ENCODE measurements at regions not wholly inside any gene's neighbourhood (a gene's known extent, or its start where the extent isn't known, plus 50 kb on each side); places are given as distances from the start of the nearest gene placed in this dataset.

DNA sequence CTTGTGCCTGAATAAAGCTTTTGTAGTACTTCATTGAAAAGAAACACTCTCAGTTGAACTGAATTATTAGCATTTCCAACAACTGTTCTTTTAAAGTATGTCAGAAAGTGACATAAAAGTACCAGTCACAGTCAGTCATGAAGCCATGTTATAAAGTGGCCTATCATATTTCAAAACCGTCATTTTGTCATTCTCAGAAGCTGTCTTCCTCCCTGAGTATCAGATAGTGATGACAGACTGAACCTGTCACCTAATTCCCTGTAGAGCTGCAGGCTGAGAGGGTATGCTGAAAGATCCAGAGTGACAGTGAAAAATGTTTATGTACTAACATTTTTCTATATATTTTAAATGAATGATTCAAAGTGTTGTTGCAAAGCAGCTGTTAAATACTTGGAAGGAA, 1121.7 kb upstream of the PRMT6 start:
- H3K4me3 ChIP-seq (ENCODE audit: low read length) = no peak overlapping the region
- TF ChIP-seq, protein P1, sequence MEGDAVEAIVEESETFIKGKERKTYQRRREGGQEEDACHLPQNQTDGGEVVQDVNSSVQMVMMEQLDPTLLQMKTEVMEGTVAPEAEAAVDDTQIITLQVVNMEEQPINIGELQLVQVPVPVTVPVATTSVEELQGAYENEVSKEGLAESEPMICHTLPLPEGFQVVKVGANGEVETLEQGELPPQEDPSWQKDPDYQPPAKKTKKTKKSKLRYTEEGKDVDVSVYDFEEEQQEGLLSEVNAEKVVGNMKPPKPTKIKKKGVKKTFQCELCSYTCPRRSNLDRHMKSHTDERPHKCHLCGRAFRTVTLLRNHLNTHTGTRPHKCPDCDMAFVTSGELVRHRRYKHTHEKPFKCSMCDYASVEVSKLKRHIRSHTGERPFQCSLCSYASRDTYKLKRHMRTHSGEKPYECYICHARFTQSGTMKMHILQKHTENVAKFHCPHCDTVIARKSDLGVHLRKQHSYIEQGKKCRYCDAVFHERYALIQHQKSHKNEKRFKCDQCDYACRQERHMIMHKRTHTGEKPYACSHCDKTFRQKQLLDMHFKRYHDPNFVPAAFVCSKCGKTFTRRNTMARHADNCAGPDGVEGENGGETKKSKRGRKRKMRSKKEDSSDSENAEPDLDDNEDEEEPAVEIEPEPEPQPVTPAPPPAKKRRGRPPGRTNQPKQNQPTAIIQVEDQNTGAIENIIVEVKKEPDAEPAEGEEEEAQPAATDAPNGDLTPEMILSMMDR (conservative IDR thresholded peaks at IDR 0.05; ENCODE audit: low read length) = no peak
- DNase-seq (ENCODE audit: low read depth) = no peak

DNA sequence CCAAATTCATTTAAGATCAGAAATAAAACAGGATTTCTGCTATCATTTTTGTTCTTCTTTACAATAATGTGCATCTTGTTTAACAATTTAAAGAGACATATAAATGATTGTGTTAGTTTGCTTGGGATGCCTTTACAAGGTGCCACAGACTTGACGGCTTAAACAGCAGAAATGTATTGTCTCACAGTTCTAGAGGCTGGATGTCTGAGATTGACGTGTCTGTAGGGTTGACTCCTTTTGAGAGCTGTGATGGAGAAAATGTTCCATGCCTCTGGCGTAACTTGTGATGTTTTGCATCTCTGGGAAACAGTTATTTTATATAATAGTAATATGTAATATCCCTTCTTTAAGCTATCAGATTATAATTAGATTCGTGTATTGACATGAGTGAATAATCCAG, 1091.6 kb upstream of the PRMT6 start:
- TF ChIP-seq, protein P1 (conservative IDR thresholded peaks at IDR 0.05; ENCODE audit: low read length) = no peak
- DNase-seq (ENCODE audit: low read depth) = no peak
- H3K4me3 ChIP-seq (ENCODE audit: low read length) = no peak overlapping the region

DNA sequence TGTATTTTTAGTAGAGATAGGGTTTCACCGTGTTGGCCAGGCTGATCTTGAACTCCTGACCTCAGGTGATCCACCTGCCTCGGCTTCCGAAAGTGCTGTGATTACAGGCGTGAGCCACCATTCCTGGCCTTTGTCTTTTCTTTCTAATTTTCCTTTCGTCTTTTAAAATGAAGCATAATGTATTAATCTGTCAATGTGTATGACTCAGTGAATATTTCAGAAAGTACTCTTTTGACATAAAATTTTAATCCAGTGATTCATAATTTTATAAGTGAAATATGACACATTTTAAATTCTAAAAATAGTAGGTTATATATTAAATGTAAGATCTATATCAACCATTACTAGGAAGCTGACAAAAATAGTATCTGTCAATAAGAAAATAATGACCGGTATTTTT, 1059.0 kb upstream of the PRMT6 start:
- no peak for DNase-seq (ENCODE audit: low read depth)
- no peak overlapping the region for H3K4me3 ChIP-seq (ENCODE audit: low read length)
- TF ChIP-seq, protein P1 (conservative IDR thresholded peaks at IDR 0.05; ENCODE audit: low read length) = no peak

DNA sequence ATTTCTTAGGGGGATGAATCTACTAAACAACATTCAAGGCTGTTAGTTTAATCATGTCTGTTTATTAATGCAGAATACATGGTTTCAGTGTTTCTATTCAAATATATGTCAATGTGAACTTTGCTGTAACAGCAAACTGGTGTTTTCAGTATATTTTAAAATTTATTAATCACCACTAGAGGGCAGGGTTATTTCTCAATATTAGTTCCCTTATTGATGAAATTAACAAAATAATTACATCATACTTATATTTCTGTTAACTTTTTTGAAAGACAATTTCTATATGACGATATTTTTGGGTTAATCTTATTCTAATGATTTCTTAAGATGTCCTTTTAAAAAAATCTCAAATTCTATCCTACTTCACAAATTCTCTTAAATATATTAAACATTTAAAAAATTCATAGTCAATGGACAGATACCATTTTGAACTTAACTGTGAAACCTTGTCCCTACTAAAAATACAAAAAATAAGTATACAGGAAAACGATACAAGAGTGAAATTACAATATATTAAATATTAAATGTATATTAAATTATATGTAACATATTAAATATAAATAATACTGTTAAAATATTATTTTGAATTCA, 1034.1 kb upstream of the PRMT6 start:
- peak; percentile 0 for DNase-seq (ENCODE audit: low read depth)
- TF ChIP-seq, protein P1 (conservative IDR thresholded peaks at IDR 0.05; ENCODE audit: low read length) = peak; percentile 43
- H3K4me3 ChIP-seq (ENCODE audit: low read length) = no peak overlapping the region

DNA sequence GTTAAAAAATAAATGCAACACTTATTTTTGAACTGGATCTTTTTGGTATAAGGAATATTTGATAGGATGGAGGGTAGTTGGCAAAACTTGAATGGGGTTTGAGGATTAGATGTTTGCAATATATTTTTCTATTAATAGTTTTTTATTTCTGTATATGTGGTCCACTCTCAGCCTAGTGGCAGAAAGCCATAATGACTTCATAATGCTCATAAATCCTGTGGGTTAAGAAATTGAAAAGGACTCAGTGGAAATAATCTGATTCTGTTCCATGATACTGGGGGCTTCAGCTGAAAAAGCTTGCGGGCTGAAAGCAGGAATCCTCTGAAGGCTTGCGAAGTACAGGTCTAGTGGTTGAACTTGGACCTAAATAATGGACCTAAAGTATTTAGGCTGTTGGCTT, 1028.6 kb upstream of the PRMT6 start:
- no peak for DNase-seq (ENCODE audit: low read depth)
- TF ChIP-seq, protein P1 (conservative IDR thresholded peaks at IDR 0.05; ENCODE audit: low read length) = no peak
- H3K4me3 ChIP-seq (ENCODE audit: low read length) = no peak overlapping the region

DNA sequence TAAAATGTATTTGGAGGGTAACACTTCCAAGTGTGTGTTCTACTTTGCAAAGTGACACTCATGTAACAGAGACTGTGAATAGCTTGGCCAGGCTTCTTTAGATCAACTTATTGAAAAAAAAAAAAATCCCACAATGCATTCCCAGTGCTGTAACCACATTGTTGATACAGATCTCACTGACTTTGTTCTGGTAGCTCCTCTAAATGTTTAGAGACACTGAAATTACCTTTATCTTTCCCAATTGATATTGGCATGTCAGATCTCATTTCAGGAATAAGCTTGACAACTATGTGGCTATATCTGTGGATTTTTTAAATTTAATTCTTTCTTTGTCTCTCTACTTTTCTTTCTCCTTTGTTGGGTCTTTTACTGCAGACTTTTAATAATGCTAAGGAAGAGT, 1018.9 kb upstream of the PRMT6 start:
- no peak for DNase-seq (ENCODE audit: low read depth)
- TF ChIP-seq, protein P1 (conservative IDR thresholded peaks at IDR 0.05; ENCODE audit: low read length) = no peak
- H3K4me3 ChIP-seq (ENCODE audit: low read length) = no peak overlapping the region

DNA sequence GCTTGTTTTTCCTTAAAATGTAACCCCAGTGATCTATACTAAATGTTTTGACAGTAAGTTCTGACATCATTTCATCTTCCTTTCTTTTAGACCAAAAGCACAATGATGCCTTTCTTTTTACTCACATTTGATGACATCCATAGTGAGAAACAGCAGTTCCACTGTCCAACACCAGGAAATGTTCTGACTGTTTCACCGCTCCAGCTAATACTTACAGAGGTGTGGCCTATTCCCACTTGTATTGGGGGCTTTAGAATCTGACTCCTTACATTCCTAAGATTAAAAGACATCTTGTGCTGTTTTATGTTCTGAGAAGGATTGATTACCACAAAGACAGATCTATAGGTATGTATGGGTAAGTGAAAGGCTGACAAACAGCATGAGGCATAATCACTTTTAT, 1018.2 kb upstream of the PRMT6 start:
- no peak for DNase-seq (ENCODE audit: low read depth)
- TF ChIP-seq, protein P1 (conservative IDR thresholded peaks at IDR 0.05; ENCODE audit: low read length) = no peak
- H3K4me3 ChIP-seq (ENCODE audit: low read length) = no peak overlapping the region
